IMR-90 (cell line): ENCODE measurements at regions not wholly inside any gene's neighbourhood (a gene's known extent, or its start where the extent isn't known, plus 50 kb on each side); places are given as distances from the start of the nearest gene placed in this dataset.

Experiments
- ATAC-seq: fragments of 200-7000 bp; cut with Tn5 transposase; 2 replicates; pipeline ENCODE4 v1.9.1; 2020; ENCODE audit warnings: low read depth, mild to moderate bottlenecking, moderate library complexity
- BruUV-seq: library from RNA; stranded (reverse); fragments of 400-500 nt; replicated peaks from 2 replicates; lab custom pipeline; 2021; lab: Mats Ljungman, UMichigan
- CTCF ChIA-PET: fragments of 300-600 bp; formaldehyde crosslinking; extraction: SDS; loops from one replicate; lab custom pipeline; 2021; ENCODE audit warnings: antibody characterized with exemption; lab: Yijun Ruan, JAX
- POLR2A ChIA-PET: fragments of 300-600 bp; sonication (Branson Sonifier 250); formaldehyde crosslinking; loops from one replicate; lab custom pipeline; 2022; ENCODE audit warnings: antibody characterized with exemption; ENCODE audit not compliant: unreplicated experiment; lab: Charles Lee
- DNase-seq: peaks from one replicate; pipeline ENCODE4 v3.0.0; 2013
- H2AFZ ChIP-seq: replicated peaks from 2 replicates; pipeline ENCODE3; 2013; ENCODE audit warnings: low read length, mild to moderate bottlenecking; ENCODE audit not compliant: poor library complexity
- H2AK5ac ChIP-seq: 2 replicates; pipeline ENCODE4 v1.6.1; 2013; ENCODE audit warnings: low read depth, low read length, inconsistent platforms
- H2AK9ac ChIP-seq: replicated peaks from 2 replicates; pipeline ENCODE3; 2013; ENCODE audit warnings: mild to moderate bottlenecking, low read depth, low read length, moderate library complexity; ENCODE audit not compliant: poor library complexity
- H2BK120ac ChIP-seq: 2 replicates; pipeline ENCODE4 v1.6.1; 2013; ENCODE audit warnings: low read depth, low read length, inconsistent platforms
- H2BK15ac ChIP-seq: 3 replicates; pipeline ENCODE4 v1.6.1; 2013; ENCODE audit warnings: low read depth, low read length, inconsistent platforms
- H2BK20ac ChIP-seq: 2 replicates; pipeline ENCODE4 v1.6.1; 2013; ENCODE audit warnings: low read depth, mild to moderate bottlenecking, inconsistent platforms, low read length, moderate library complexity
- H2BK5ac ChIP-seq: 2 replicates; pipeline ENCODE4 v1.6.1; 2013; ENCODE audit warnings: mild to moderate bottlenecking, low read depth, low read length, inconsistent platforms; ENCODE audit not compliant: poor library complexity, severe bottlenecking
- H3K14ac ChIP-seq: replicated peaks from 2 replicates; pipeline ENCODE4 v1.6.1; 2013; ENCODE audit warnings: low read depth, low read length, inconsistent platforms
- H3K18ac ChIP-seq: 2 replicates; pipeline ENCODE4 v1.6.1; 2013; ENCODE audit warnings: low read depth, low read length, control low read depth
- H3K23ac ChIP-seq: 2 replicates; pipeline ENCODE4 v1.6.1; 2013; ENCODE audit warnings: low read depth, low read length, inconsistent platforms
- H3K27ac ChIP-seq: 2 replicates; pipeline ENCODE4 v1.5.1; 2013; ENCODE audit warnings: mild to moderate bottlenecking, control low read depth, low read length; ENCODE audit not compliant: insufficient read depth
- H3K27me3 ChIP-seq: 2 replicates; pipeline ENCODE4 v1.6.1; 2013; ENCODE audit warnings: low read length; ENCODE audit not compliant: control insufficient read depth, insufficient read depth
- H3K36me3 ChIP-seq: 2 replicates; pipeline ENCODE4 v1.6.1; 2013; ENCODE audit warnings: low read length, mixed read lengths; ENCODE audit not compliant: control insufficient read depth, insufficient read depth
- H3K4ac ChIP-seq: 2 replicates; pipeline ENCODE4 v1.6.1; 2013; ENCODE audit warnings: low read depth, low read length, inconsistent platforms
- H3K4me1 ChIP-seq: 2 replicates; pipeline ENCODE4 v1.6.1; 2013; ENCODE audit warnings: low read length, mixed read lengths; ENCODE audit not compliant: control insufficient read depth, insufficient read depth
- H3K4me2 ChIP-seq: 2 replicates; pipeline ENCODE4 v1.6.1; 2013; ENCODE audit warnings: low read depth, mild to moderate bottlenecking, control low read depth, low read length, moderate library complexity
- H3K4me3 ChIP-seq: 2 replicates; pipeline ENCODE4 v1.5.1; 2013; ENCODE audit warnings: low read depth, mild to moderate bottlenecking, control low read depth, low read length, moderate library complexity; ENCODE audit not compliant: insufficient read depth
- H3K56ac ChIP-seq: 2 replicates; pipeline ENCODE4 v1.6.1; 2013; ENCODE audit warnings: low read length, inconsistent platforms; ENCODE audit not compliant: insufficient read depth; ENCODE audit errors: extremely low read depth
- H3K79me1 ChIP-seq, 2 experiments: 2 replicates each; pipeline ENCODE4 v1.6.1; 2013; ENCODE audit warnings: low read length in 2 of 2, inconsistent platforms in 1 of 2, low read depth in 1 of 2
- H3K9ac ChIP-seq: 2 replicates; pipeline ENCODE4 v1.6.1; 2013; ENCODE audit warnings: low read depth, low read length, control low read depth
- H3K9me1 ChIP-seq: 2 replicates; pipeline ENCODE4 v1.6.1; 2013; ENCODE audit warnings: low read length, inconsistent platforms; ENCODE audit not compliant: insufficient read depth
- H3K9me3 ChIP-seq: 2 replicates; pipeline ENCODE4 v1.6.1; 2013; ENCODE audit warnings: low read length; ENCODE audit not compliant: control insufficient read depth, insufficient read depth
- H4K20me1 ChIP-seq: 2 replicates; pipeline ENCODE4 v1.6.1; 2013; ENCODE audit warnings: low read length, inconsistent platforms; ENCODE audit not compliant: insufficient read depth
- H4K5ac ChIP-seq: 2 replicates; pipeline ENCODE4 v1.6.1; 2013; ENCODE audit warnings: mild to moderate bottlenecking, low read depth, low read length, control low read depth
- H4K8ac ChIP-seq, 2 experiments: 2 replicates each; pipeline ENCODE4 v1.6.1; 2013; ENCODE audit warnings: low read depth in 2 of 2, low read length in 2 of 2, control low read depth in 1 of 2, inconsistent platforms in 1 of 2
- H4K91ac ChIP-seq: 2 replicates; pipeline ENCODE4 v1.6.1; 2013; ENCODE audit warnings: low read depth, low read length, inconsistent platforms; ENCODE audit not compliant: insufficient read depth
- BHLHE40 ChIP-seq: fragments of 150-350 bp; IDR thresholded peaks from 2 replicates; pipeline ENCODE4 v1.6.1; 2016; ENCODE audit warnings: mild to moderate bottlenecking, low read depth, low read length
- CEBPB ChIP-seq: IDR thresholded peaks from 2 replicates; pipeline ENCODE4 v1.6.1; 2012; ENCODE audit warnings: low read depth, low read length, improper control_type of control experiment
- CHD1 ChIP-seq: IDR thresholded peaks from 2 replicates; pipeline ENCODE4 v1.6.1; 2012; ENCODE audit warnings: low read depth, low read length, improper control_type of control experiment
- FOS ChIP-seq: fragments of 150-350 bp; IDR thresholded peaks from 2 replicates; pipeline ENCODE4 v1.6.1; 2016; ENCODE audit warnings: low read depth, low read length
- MAFK ChIP-seq: IDR thresholded peaks from 2 replicates; pipeline ENCODE4 v1.6.1; 2012; ENCODE audit warnings: low read depth, low read length, improper control_type of control experiment
- MAZ ChIP-seq: IDR thresholded peaks from 2 replicates; pipeline ENCODE4 v1.6.1; 2012; ENCODE audit warnings: low read depth, mild to moderate bottlenecking, low read length, improper control_type of control experiment, moderate library complexity, borderline replicate concordance
- MXI1 ChIP-seq: IDR thresholded peaks from 2 replicates; pipeline ENCODE4 v1.6.1; 2012; ENCODE audit warnings: low read depth, mild to moderate bottlenecking, low read length, moderate library complexity, borderline replicate concordance
- NFE2L2 ChIP-seq: fragments of 150-350 bp; IDR thresholded peaks from 2 replicates; pipeline ENCODE4 v1.6.1; 2016; ENCODE audit warnings: low read depth, mild to moderate bottlenecking, low read length
- POLR2A ChIP-seq: IDR thresholded peaks from 2 replicates; pipeline ENCODE4 v1.6.1; 2012; ENCODE audit warnings: mild to moderate bottlenecking, low read depth, low read length
- RAD21 ChIP-seq: IDR thresholded peaks from 2 replicates; pipeline ENCODE4 v1.6.1; 2012; ENCODE audit warnings: low read length, improper control_type of control experiment
- RCOR1 ChIP-seq: IDR thresholded peaks from 2 replicates; pipeline ENCODE4 v1.6.1; 2012; ENCODE audit warnings: mild to moderate bottlenecking, low read length, improper control_type of control experiment; ENCODE audit not compliant: insufficient replicate concordance
- RFX5 ChIP-seq: IDR thresholded peaks from 2 replicates; pipeline ENCODE4 v1.8.0; 2012; ENCODE audit warnings: low read depth, mild to moderate bottlenecking, low read length, moderate library complexity
- SMC3 ChIP-seq: fragments of 150-350 bp; IDR thresholded peaks from 2 replicates; pipeline ENCODE4 v1.6.1; 2016; ENCODE audit warnings: low read depth, mild to moderate bottlenecking, antibody characterized with exemption, low read length, moderate library complexity
- USF2 ChIP-seq: fragments of 150-350 bp; IDR thresholded peaks from 2 replicates; pipeline ENCODE4 v1.6.1; 2017; ENCODE audit warnings: mild to moderate bottlenecking, antibody characterized with exemption, low read length, low read depth
- WGBS, 2 experiments: methylation state at CpG; one replicate each; pipeline versions ENCODE4 v1.1.5 to v1.1.7; 2013; ENCODE audit warnings: missing lambda C conversion rate in 2 of 2; ENCODE audit not compliant: insufficient read length in 1 of 2; ENCODE audit errors: extremely low coverage in 2 of 2; 5-methylcytosine and 5-hydroxymethylcytosine counted together
- dilution Hi-C: fragments of 300-500 bp; cut with HindIII; formaldehyde crosslinking; loops from one replicate; pipeline ENCODE4 v1.14.3; 2018; ENCODE audit warnings: low sequenced_read_pairs; ENCODE audit not compliant: unreplicated experiment
- in situ Hi-C: fragments of 300-500 bp; cut with MboI; formaldehyde crosslinking; loops from 3 replicates; pipeline ENCODE4 v1.14.3; 2019; ENCODE audit warnings: low sequenced_read_pairs, inconsistent platforms, mixed read lengths
- intact Hi-C: fragments of 100-400 bp; cut with micrococcal nuclease; formaldehyde crosslinking; loops from 2 replicates; pipeline ENCODE4 v1.10.0; 2022
- TF ChIP-seq, protein P1 (sequence below): fragments of 150-350 bp; IDR thresholded peaks from 2 replicates; pipeline ENCODE4 v1.6.1; 2016; ENCODE audit warnings: low read depth, mild to moderate bottlenecking, low read length, moderate library complexity, borderline replicate concordance
- TF ChIP-seq, protein P2 (sequence below): conservative IDR thresholded peaks from 2 replicates; pipeline ENCODE4 v1.5.1; 2012; ENCODE audit warnings: mild to moderate bottlenecking, low read depth, low read length, improper control_type of control experiment

GRCh38 chr6:98634569-98634968 is 199.8 kb upstream of the POU3F2 start:
- no peak overlapping the region for H4K91ac ChIP-seq
- TF ChIP-seq CEBPB (no peak), SMC3 (no peak), CHD1 (no peak), MXI1 (no peak), FOS (no peak), NFE2L2 (no peak), RAD21 (no peak), MAFK (no peak), BHLHE40 (no peak), USF2 (no peak), RCOR1 (no peak), POLR2A (no peak), RFX5 (no peak), MAZ (no peak)
- TF ChIP-seq, protein P1, sequence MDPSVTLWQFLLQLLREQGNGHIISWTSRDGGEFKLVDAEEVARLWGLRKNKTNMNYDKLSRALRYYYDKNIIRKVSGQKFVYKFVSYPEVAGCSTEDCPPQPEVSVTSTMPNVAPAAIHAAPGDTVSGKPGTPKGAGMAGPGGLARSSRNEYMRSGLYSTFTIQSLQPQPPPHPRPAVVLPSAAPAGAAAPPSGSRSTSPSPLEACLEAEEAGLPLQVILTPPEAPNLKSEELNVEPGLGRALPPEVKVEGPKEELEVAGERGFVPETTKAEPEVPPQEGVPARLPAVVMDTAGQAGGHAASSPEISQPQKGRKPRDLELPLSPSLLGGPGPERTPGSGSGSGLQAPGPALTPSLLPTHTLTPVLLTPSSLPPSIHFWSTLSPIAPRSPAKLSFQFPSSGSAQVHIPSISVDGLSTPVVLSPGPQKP, result no peak
- TF ChIP-seq, protein P2, sequence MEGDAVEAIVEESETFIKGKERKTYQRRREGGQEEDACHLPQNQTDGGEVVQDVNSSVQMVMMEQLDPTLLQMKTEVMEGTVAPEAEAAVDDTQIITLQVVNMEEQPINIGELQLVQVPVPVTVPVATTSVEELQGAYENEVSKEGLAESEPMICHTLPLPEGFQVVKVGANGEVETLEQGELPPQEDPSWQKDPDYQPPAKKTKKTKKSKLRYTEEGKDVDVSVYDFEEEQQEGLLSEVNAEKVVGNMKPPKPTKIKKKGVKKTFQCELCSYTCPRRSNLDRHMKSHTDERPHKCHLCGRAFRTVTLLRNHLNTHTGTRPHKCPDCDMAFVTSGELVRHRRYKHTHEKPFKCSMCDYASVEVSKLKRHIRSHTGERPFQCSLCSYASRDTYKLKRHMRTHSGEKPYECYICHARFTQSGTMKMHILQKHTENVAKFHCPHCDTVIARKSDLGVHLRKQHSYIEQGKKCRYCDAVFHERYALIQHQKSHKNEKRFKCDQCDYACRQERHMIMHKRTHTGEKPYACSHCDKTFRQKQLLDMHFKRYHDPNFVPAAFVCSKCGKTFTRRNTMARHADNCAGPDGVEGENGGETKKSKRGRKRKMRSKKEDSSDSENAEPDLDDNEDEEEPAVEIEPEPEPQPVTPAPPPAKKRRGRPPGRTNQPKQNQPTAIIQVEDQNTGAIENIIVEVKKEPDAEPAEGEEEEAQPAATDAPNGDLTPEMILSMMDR, result no peak
- no peaks in the 10 kb centered on the region for H3K9me1 ChIP-seq
- H3K4ac ChIP-seq, result no peak overlapping the region
- H3K18ac ChIP-seq, result no peak overlapping the region
- no peak overlapping the region for H4K8ac ChIP-seq
- H2AK9ac ChIP-seq, result no peak overlapping the region
- H3K9me3 ChIP-seq, result peaks cover 5% of the 10 kb centered on the region
- no peak overlapping the region for H3K56ac ChIP-seq
- H2AK5ac ChIP-seq, result no peak overlapping the region
- no peak overlapping the region for H3K14ac ChIP-seq
- no peaks in the 10 kb centered on the region for H3K36me3 ChIP-seq
- no peak overlapping the region for H2BK20ac ChIP-seq
- ChIA-PET CTCF (no interaction called here), POLR2A (no interaction called here)
- no peak overlapping the region for H4K5ac ChIP-seq
- H3K4me1 ChIP-seq, result no peaks in the 10 kb centered on the region
- H3K9ac ChIP-seq, result no peak overlapping the region
- DNase-seq, result no peak
- no peaks in the 10 kb centered on the region for H3K79me1 ChIP-seq
- no peak overlapping the region for H2BK15ac ChIP-seq
- H3K27ac ChIP-seq, result no peak overlapping the region
- no peak overlapping the region for H2AFZ ChIP-seq
- intact Hi-C loops, result no loop called here
- WGBS, 2 experiments, result no CpG with 5 or more reads among the region's 3 CpGs
- H3K4me2 ChIP-seq, result no peak overlapping the region
- ATAC-seq, result no peak
- no peak overlapping the region for H2BK5ac ChIP-seq
- H3K27me3 ChIP-seq, result no peaks in the 10 kb centered on the region
- no peaks in the 10 kb centered on the region for H4K20me1 ChIP-seq
- H2BK120ac ChIP-seq, result no peak overlapping the region
- BruUV-seq, result no TSS peak
- no peak overlapping the region for H3K23ac ChIP-seq
- dilution Hi-C loops, result no loop called here
- H3K4me3 ChIP-seq, result no peak overlapping the region
- in situ Hi-C loops, result no loop called here
